Mesenchymal stem cell (in vitro differentiated cells and primary cell): ENCODE measurements at regions not wholly inside any gene's neighbourhood (a gene's known extent, or its start where the extent isn't known, plus 50 kb on each side); places are given as distances from the start of the nearest gene placed in this dataset.

Source experiments
- DNase-seq: peaks from one replicate; pipeline ENCODE4 v3.0.0-alpha.2; 2013
- H2AFZ ChIP-seq: one replicate; pipeline ENCODE4 v1.6.1; 2013; ENCODE audit warnings: low read depth, mild to moderate bottlenecking, control low read depth, inconsistent platforms, low read length, moderate library complexity
- H2AK5ac ChIP-seq: 2 replicates; pipeline ENCODE4 v1.6.1; 2013; ENCODE audit warnings: low read length, moderate library complexity, mild to moderate bottlenecking, inconsistent platforms; ENCODE audit not compliant: severe bottlenecking
- H2BK120ac ChIP-seq: one replicate; pipeline ENCODE4 v1.6.1; 2013; ENCODE audit warnings: low read depth, mild to moderate bottlenecking, inconsistent platforms, low read length, moderate library complexity
- H2BK12ac ChIP-seq, 2 experiments: one replicate each; pipeline ENCODE4 v1.6.1; 2013; ENCODE audit warnings: inconsistent platforms in 2 of 2, low read length in 2 of 2, mild to moderate bottlenecking in 2 of 2, moderate library complexity in 2 of 2, control low read depth in 1 of 2
- H2BK15ac ChIP-seq: one replicate; pipeline ENCODE4 v1.6.1; 2013; ENCODE audit warnings: mild to moderate bottlenecking, low read depth, inconsistent platforms; ENCODE audit not compliant: poor library complexity, severe bottlenecking
- H2BK5ac ChIP-seq: 2 replicates; pipeline ENCODE4 v1.6.1; 2013; ENCODE audit warnings: low read depth, mild to moderate bottlenecking, low read length, control low read depth, inconsistent platforms; ENCODE audit not compliant: poor library complexity, severe bottlenecking
- H3K14ac ChIP-seq, 2 experiments: one replicate each; pipeline ENCODE4 v1.6.1; 2013; ENCODE audit warnings: inconsistent platforms in 2 of 2, low read length in 2 of 2, control low read depth in 1 of 2, mild to moderate bottlenecking in 1 of 2, moderate library complexity in 1 of 2
- H3K18ac ChIP-seq, 2 experiments: one replicate each; pipeline ENCODE4 v1.6.1; 2013; ENCODE audit warnings: inconsistent platforms in 2 of 2, low read length in 2 of 2, control low read depth in 1 of 2, low read depth in 1 of 2, mild to moderate bottlenecking in 1 of 2
- H3K23ac ChIP-seq, 2 experiments: one replicate each; pipeline ENCODE4 v1.6.1; 2013; ENCODE audit warnings: inconsistent platforms in 2 of 2, low read length in 2 of 2, mild to moderate bottlenecking in 2 of 2, moderate library complexity in 2 of 2, control low read depth in 1 of 2
- H3K27ac ChIP-seq: 2 replicates; pipeline ENCODE4 v1.5.1; 2013; ENCODE audit warnings: mild to moderate bottlenecking, moderate library complexity, low read length, control low read depth, inconsistent platforms; ENCODE audit not compliant: poor library complexity, severe bottlenecking
- H3K27me3 ChIP-seq, 2 experiments: 2 replicates each; pipeline versions ENCODE4 v1.6.1 to v1.7.0; 2013; ENCODE audit warnings: low read length in 2 of 2, mild to moderate bottlenecking in 2 of 2, moderate library complexity in 2 of 2, control low read depth in 1 of 2, inconsistent platforms in 1 of 2; ENCODE audit not compliant: control insufficient read depth in 1 of 2, insufficient read depth in 1 of 2
- H3K36me3 ChIP-seq, 2 experiments: 2 replicates each; pipeline versions ENCODE4 v1.6.1 to v1.7.0; 2013; ENCODE audit warnings: low read length in 2 of 2, control low read depth in 1 of 2, inconsistent platforms in 1 of 2, low read depth in 1 of 2, mild to moderate bottlenecking in 1 of 2; ENCODE audit not compliant: insufficient read depth in 2 of 2, control insufficient read depth in 1 of 2
- H3K4ac ChIP-seq, 2 experiments: one replicate each; pipeline ENCODE4 v1.6.1; 2013; ENCODE audit warnings: inconsistent platforms in 2 of 2, low read length in 2 of 2, mild to moderate bottlenecking in 2 of 2, moderate library complexity in 2 of 2, control low read depth in 1 of 2, low read depth in 1 of 2
- H3K4me1 ChIP-seq: 2 replicates; pipeline ENCODE4 v1.6.1; 2013; ENCODE audit warnings: low read depth, low read length, control low read depth; ENCODE audit not compliant: control insufficient read depth, insufficient read depth
- H3K4me2 ChIP-seq: 2 replicates; pipeline ENCODE4 v1.6.1; 2013; ENCODE audit warnings: low read length, mild to moderate bottlenecking, inconsistent platforms; ENCODE audit not compliant: poor library complexity, severe bottlenecking
- H3K4me3 ChIP-seq, 2 experiments: 2 replicates each; pipeline versions ENCODE4 v1.5.1 to v1.7.0; 2013; ENCODE audit warnings: low read length in 2 of 2, mild to moderate bottlenecking in 2 of 2, control low read depth in 1 of 2, low read depth in 1 of 2; ENCODE audit not compliant: insufficient read depth in 1 of 2
- H3K79me1 ChIP-seq: replicated peaks from 2 replicates; pipeline ENCODE4 v1.6.1; 2013; ENCODE audit warnings: mild to moderate bottlenecking, control low read depth, low read length, inconsistent platforms; ENCODE audit not compliant: poor library complexity, severe bottlenecking
- H3K9ac ChIP-seq: 2 replicates; pipeline ENCODE4 v1.7.0; 2013; ENCODE audit warnings: mild to moderate bottlenecking, low read length, moderate library complexity
- H3K9me3 ChIP-seq: 2 replicates; pipeline ENCODE4 v1.7.0; 2013; ENCODE audit warnings: mild to moderate bottlenecking, low read length; ENCODE audit not compliant: control insufficient read depth
- H4K8ac ChIP-seq: one replicate; pipeline ENCODE4 v1.6.1; 2013; ENCODE audit warnings: inconsistent platforms, mild to moderate bottlenecking, low read length, moderate library complexity
- H4K91ac ChIP-seq: one replicate; pipeline ENCODE4 v1.6.1; 2013; ENCODE audit warnings: mild to moderate bottlenecking, low read length, inconsistent platforms
- WGBS: methylation state at CpG from one replicate; pipeline ENCODE4 v1.1.7; 2013; ENCODE audit warnings: mixed read lengths; 5-methylcytosine and 5-hydroxymethylcytosine counted together

GRCh38 chr20:4328541-4328940 lies 79.5 kb upstream of the ADRA1D start:
- H3K14ac ChIP-seq: no peak overlapping the region
- H2BK12ac ChIP-seq: no peak overlapping the region
- H2BK120ac ChIP-seq: no peak overlapping the region
- H3K4me1 ChIP-seq: no peaks in the 10 kb centered on the region
- peaks cover 6% of the 10 kb centered on the region for H3K9me3 ChIP-seq
- H3K9ac ChIP-seq: no peak overlapping the region
- no peak overlapping the region for H3K27ac ChIP-seq
- H3K79me1 ChIP-seq: no peaks in the 10 kb centered on the region
- H3K23ac ChIP-seq: no peak overlapping the region
- H3K4me3 ChIP-seq: no peak overlapping the region
- no peak overlapping the region for H2AFZ ChIP-seq
- no peak overlapping the region for H3K18ac ChIP-seq
- H3K4ac ChIP-seq: no peak overlapping the region
- no peak overlapping the region for H2AK5ac ChIP-seq
- no peak overlapping the region for H3K4me2 ChIP-seq
- no peak overlapping the region for H2BK15ac ChIP-seq
- H3K36me3 ChIP-seq: no peaks in the 10 kb centered on the region
- peak overlapping the region; percentile 11 for H4K91ac ChIP-seq
- H4K8ac ChIP-seq: no peak overlapping the region
- DNase-seq: no peak
- 72% methylated on average over 6 of the region's 6 CpGs for WGBS
- H2BK5ac ChIP-seq: no peak overlapping the region
- peaks cover 4 to 14% of the 10 kb centered on the region in 2 experiments for H3K27me3 ChIP-seq

GRCh38 chr20:4327956-4328355 lies 78.9 kb upstream of the ADRA1D start:
- Histone ChIP-seq H3K27me3 (peaks cover 4 to 8% of the 10 kb centered on the region in 2 experiments), H3K4ac (no peak overlapping the region), H4K91ac (no peak overlapping the region), H2BK12ac (no peak overlapping the region), H2AFZ (no peak overlapping the region), H3K79me1 (no peaks in the 10 kb centered on the region), H3K36me3 (no peaks in the 10 kb centered on the region), H2BK5ac (no peak overlapping the region), H2BK120ac (no peak overlapping the region), H3K9ac (no peak overlapping the region), H3K14ac (no peak overlapping the region), H2BK15ac (no peak overlapping the region), H3K4me3 (no peak overlapping the region), H4K8ac (no peak overlapping the region), H3K9me3 (peaks cover 6% of the 10 kb centered on the region), H3K27ac (no peak overlapping the region), H3K4me1 (no peaks in the 10 kb centered on the region), H3K18ac (no peak overlapping the region), H3K23ac (no peak overlapping the region), H3K4me2 (no peak overlapping the region), H2AK5ac (no peak overlapping the region)
- no peak for DNase-seq
- 57% methylated on average over 3 of the region's 4 CpGs for WGBS

- H4K91ac ChIP-seq: no peak overlapping the region
- peaks cover 0 to 7% of the 10 kb centered on the region in 2 experiments for H3K27me3 ChIP-seq
- WGBS: 53% methylated on average over 3 of the region's 4 CpGs
- no peak overlapping the region for H3K18ac ChIP-seq
- H3K9ac ChIP-seq: no peak overlapping the region
- H2BK5ac ChIP-seq: no peak overlapping the region
- no peak overlapping the region for H2AFZ ChIP-seq
- no peak overlapping the region for H2AK5ac ChIP-seq
- DNase-seq: no peak
- H3K36me3 ChIP-seq: no peaks in the 10 kb centered on the region
- H3K4ac ChIP-seq: no peak overlapping the region
- no peak overlapping the region for H4K8ac ChIP-seq
- no peaks in the 10 kb centered on the region for H3K79me1 ChIP-seq
- no peak overlapping the region for H3K23ac ChIP-seq
- H3K9me3 ChIP-seq: peaks cover 6% of the 10 kb centered on the region
- H2BK120ac ChIP-seq: no peak overlapping the region
- no peak overlapping the region for H3K4me2 ChIP-seq
- H3K27ac ChIP-seq: no peak overlapping the region
- no peak overlapping the region for H3K4me3 ChIP-seq
- H3K14ac ChIP-seq: no peak overlapping the region
- no peak overlapping the region for H2BK12ac ChIP-seq
- H3K4me1 ChIP-seq: no peaks in the 10 kb centered on the region
- no peak overlapping the region for H2BK15ac ChIP-seq
Observed at GRCh38 chr20:4326195-4327065, 77.3 kb upstream of the ADRA1D start.

GRCh38 chr20:4325548-4326187 lies 76.6 kb upstream of the ADRA1D start:
- H3K79me1 ChIP-seq: no peaks in the 10 kb centered on the region
- no peak overlapping the region for H3K18ac ChIP-seq
- no peak overlapping the region for H2BK120ac ChIP-seq
- H3K27ac ChIP-seq: no peak overlapping the region
- no peak overlapping the region for H2AFZ ChIP-seq
- peak overlapping the region; percentile 16 for H3K9ac ChIP-seq
- no peak overlapping the region for H2BK12ac ChIP-seq
- no peak overlapping the region for H2BK5ac ChIP-seq
- H3K4ac ChIP-seq: no peak overlapping the region
- no peaks in the 10 kb centered on the region for H3K36me3 ChIP-seq
- no peak for DNase-seq
- H3K4me1 ChIP-seq: no peaks in the 10 kb centered on the region
- H3K4me2 ChIP-seq: no peak overlapping the region
- no peak overlapping the region for H4K91ac ChIP-seq
- H3K4me3 ChIP-seq: no peak overlapping the region
- peaks cover 0 to 7% of the 10 kb centered on the region in 2 experiments for H3K27me3 ChIP-seq
- no peak overlapping the region for H3K14ac ChIP-seq
- no peak overlapping the region for H2BK15ac ChIP-seq
- H3K9me3 ChIP-seq: peaks cover 6% of the 10 kb centered on the region
- WGBS: 65% methylated on average over 6 of the region's 8 CpGs
- no peak overlapping the region for H2AK5ac ChIP-seq
- no peak overlapping the region for H4K8ac ChIP-seq
- H3K23ac ChIP-seq: no peak overlapping the region
